Neural progenitor cell (in vitro differentiated cells): ENCODE measurements at regions not wholly inside any gene's neighbourhood (a gene's known extent, or its start where the extent isn't known, plus 50 kb on each side); places are given as distances from the start of the nearest gene placed in this dataset.

Source experiments
- CTCF ChIP-seq: fragments of 200-600 bp; sonication (generic); IDR thresholded peaks from 2 replicates; pipeline ENCODE4 v1.5.1; 2017; ENCODE audit warnings: antibody characterized with exemption, mild to moderate bottlenecking
- EZH2 ChIP-seq: fragments of 200-600 bp; sonication (generic); IDR thresholded peaks from 2 replicates; pipeline ENCODE4 v1.6.1; 2017; ENCODE audit warnings: antibody characterized with exemption, mild to moderate bottlenecking, moderate library complexity
- EZH2phosphoT487 ChIP-seq: fragments of 200-600 bp; sonication (generic); IDR thresholded peaks from 2 replicates; pipeline ENCODE4 v1.6.1; 2017; ENCODE audit warnings: antibody characterized with exemption

- TF ChIP-seq CTCF (no peak), EZH2phosphoT487 (no peak), EZH2 (no peak)
Observed at GRCh38 chr18:77884454-77884853, 634.8 kb downstream of the GALR1 start.
